BLaER1 treated with 17β-estradiol and CSF1 and Interleukin-3, amounts not matched to agents 10 nM and 100 nM (cell line): ENCODE measurements at regions not wholly inside any gene's neighbourhood (a gene's known extent, or its start where the extent isn't known, plus 50 kb on each side); places are given as distances from the start of the nearest gene placed in this dataset.
A peak's percentile ranks its signal among the peaks of the same experiment; 100 is the strongest.

Experiments
- H3K27ac ChIP-seq, 11 experiments: shearing (Covaris generic); formaldehyde crosslinking; 2 replicates each; pipeline ENCODE4 v1.8.1; 2022
- H3K27me3 ChIP-seq, 11 experiments: shearing (Covaris generic); formaldehyde crosslinking; 2 replicates each; pipeline ENCODE4 v1.8.1; 2022
- H3K36me3 ChIP-seq, 11 experiments: shearing (Covaris generic); formaldehyde crosslinking; 2 replicates each; pipeline ENCODE4 v1.8.1; 2022
- H3K4me1 ChIP-seq, 10 experiments: shearing (Covaris generic); formaldehyde crosslinking; 2 replicates each; pipeline ENCODE4 v1.8.1; 2022
- H3K4me2 ChIP-seq, 11 experiments: shearing (Covaris generic); formaldehyde crosslinking; 2 replicates each; pipeline ENCODE4 v1.8.1; 2022
- H3K4me3 ChIP-seq, 10 experiments: shearing (Covaris generic); formaldehyde crosslinking; 2 replicates each; pipeline ENCODE4 v1.8.1; 2022
- H3K9ac ChIP-seq, 11 experiments: shearing (Covaris generic); formaldehyde crosslinking; 2 replicates each; pipeline ENCODE4 v1.8.1; 2022
- H3K9me3 ChIP-seq, 11 experiments: shearing (Covaris generic); formaldehyde crosslinking; replicated peaks in 1 of 11; 2 replicates each; pipeline ENCODE4 v1.8.1; 2022
- H4K20me1 ChIP-seq, 11 experiments: shearing (Covaris generic); formaldehyde crosslinking; 2 replicates each; pipeline ENCODE4 v1.8.1; 2022
- Cebpa-rat ChIP-seq, 11 experiments: shearing (Covaris generic); IDR thresholded peaks; 2 replicates each; pipeline ENCODE4 v1.8.1; 2022

DNA sequence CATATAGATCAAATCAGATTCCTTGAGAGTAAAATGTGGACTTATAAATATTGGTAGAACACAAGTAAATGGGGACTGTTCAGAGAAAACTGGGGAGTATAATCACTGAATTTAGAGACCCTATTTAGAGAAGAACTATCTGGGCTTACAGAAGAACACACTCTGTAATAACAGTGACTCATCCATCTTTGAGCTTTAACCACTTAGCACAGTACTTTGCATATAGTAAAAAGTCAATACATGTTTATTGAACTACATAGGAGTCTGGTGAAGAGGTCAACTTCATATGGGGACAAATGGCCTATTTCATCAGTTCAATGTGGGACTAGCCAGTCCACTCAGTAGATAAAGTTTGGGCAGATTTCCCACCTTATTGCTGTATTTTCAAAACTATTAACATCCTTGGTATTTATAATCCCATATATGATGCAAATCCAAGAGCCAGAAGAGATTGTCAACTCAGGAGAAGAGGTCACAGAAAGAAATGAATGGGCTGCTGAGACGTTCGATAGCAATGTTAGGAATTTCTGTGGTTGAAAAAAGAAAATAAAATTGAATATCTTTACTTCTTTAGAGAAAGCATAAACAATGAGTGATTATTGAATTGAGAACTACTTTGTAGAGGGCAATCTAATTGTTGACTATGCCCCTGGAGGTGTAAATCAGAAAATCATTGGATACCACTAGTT, 119.3 kb upstream of the CACNA2D1 start:
- Histone ChIP-seq H3K27me3 (no peaks in the 10 kb centered on the region), H4K20me1 (no peaks in the 10 kb centered on the region), H3K9ac (no peak overlapping the region), H3K4me3 (no peak overlapping the region), H3K9me3 (no peaks in the 10 kb centered on the region), H3K4me2 (no peak overlapping the region), H3K36me3 (no peaks in the 10 kb centered on the region), H3K27ac (no peak overlapping the region), H3K4me1 (no peaks in the 10 kb centered on the region)
- no peak for TF ChIP-seq Cebpa-rat (IDR thresholded peaks at IDR 0.05)

DNA sequence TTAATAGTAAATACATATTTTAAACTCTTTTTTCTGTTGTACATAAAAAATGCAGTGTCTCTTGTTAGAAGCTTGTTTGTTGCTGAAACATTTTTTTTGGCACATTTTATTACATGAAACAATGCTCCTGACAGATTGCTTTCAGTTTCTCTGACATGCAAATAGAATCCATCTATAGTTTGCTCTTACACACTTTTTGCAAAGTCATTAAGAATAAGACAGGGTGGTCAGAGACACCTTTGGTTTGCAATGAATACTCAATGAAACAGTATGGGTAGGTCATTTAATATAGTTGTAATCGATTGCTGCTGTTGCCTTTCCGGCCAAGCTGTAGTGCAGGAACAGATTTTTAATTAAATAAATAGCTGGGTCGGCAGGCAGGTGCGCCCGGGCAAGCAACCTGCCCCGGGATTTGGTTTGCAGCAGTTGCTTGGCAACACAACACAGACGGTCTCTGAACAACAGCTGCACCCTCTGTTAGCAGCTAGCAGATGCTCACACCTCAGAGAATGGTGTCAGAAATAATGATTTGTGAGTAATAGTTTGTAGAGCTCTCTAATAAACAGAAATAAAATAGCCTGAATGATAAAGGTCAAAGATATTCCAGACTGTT, 115.7 kb upstream of the CACNA2D1 start:
- no peak overlapping the region for H3K27ac ChIP-seq
- no peaks in the 10 kb centered on the region for H3K4me1 ChIP-seq
- H3K4me3 ChIP-seq, result no peak overlapping the region
- no peak overlapping the region for H3K4me2 ChIP-seq
- no peaks in the 10 kb centered on the region for H3K36me3 ChIP-seq
- no peak for TF ChIP-seq Cebpa-rat (IDR thresholded peaks at IDR 0.05)
- H4K20me1 ChIP-seq, result no peaks in the 10 kb centered on the region
- peaks cover 0 to 11% (median 5%) of the 10 kb centered on the region in 11 experiments; a peak in 8 of 22 replicates for H3K9me3 ChIP-seq
- no peak overlapping the region for H3K9ac ChIP-seq
- H3K27me3 ChIP-seq, result no peaks in the 10 kb centered on the region

DNA sequence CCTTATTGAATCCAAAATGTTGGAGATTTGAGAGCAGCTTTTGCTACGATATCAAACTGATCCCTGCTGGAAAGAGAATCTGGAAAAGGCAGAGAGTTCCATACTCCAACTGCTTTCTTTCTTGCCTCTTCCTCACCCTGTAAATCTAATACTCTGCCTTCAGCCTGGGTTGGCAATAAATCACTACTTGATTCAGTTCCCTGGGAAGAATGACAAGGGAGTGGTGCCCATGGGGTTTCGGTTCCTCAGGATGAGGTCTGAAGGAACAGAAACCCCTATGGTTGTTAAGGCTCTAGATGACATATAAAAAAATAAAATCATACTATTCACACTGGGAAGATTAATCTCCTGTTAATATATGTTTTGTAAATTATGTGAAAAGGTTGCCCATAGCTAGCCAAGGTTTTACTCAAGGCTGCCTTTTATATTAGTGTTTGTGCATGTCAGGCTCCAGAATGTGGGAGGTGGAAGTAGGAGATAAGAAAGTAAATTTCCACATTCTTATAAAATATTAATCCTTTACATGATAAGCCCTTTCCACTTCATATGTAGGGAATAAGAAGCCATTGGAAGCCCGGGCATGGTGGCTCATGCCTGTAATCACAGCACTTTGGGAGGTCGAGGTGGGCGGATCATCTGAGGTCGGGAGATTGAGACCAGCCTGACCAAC, 106.2 kb upstream of the CACNA2D1 start:
- Histone ChIP-seq H3K9ac (no peak overlapping the region), H3K9me3 (peaks cover 0 to 11% (median 5%) of the 10 kb centered on the region in 11 experiments; a peak in 7 of 22 replicates), H4K20me1 (no peaks in the 10 kb centered on the region), H3K4me3 (no peak overlapping the region), H3K27me3 (no peaks in the 10 kb centered on the region), H3K27ac (no peak overlapping the region), H3K4me2 (no peak overlapping the region), H3K4me1 (no peaks in the 10 kb centered on the region), H3K36me3 (no peaks in the 10 kb centered on the region)
- TF ChIP-seq Cebpa-rat (IDR thresholded peaks at IDR 0.05), result no peak

DNA sequence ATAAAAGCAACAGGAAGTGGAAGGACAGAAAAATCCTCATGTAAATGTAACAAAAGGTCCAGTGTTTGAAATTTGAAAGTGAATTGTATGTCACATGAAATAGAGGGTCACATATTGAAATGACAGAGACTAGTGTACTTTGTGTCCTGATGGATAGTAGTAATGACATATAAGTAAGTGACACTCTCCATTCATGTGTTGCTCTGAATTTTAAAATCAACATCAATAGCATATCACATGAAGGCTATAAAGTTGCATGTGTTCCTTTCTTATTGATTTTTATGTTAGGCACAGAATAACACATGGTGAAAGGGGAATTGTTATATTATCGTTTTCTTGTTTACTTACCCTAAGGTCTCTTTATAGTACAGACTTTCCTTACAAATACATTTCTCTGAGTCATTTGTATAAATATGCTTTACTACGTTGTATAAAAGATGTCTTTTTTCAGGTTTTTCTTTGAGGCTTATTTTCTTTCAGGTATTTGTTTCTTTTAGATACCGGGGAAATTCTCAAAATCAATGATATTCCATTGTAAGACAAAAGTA, 104.6 kb upstream of the CACNA2D1 start:
- Histone ChIP-seq H3K36me3 (no peaks in the 10 kb centered on the region), H3K4me3 (no peak overlapping the region), H3K4me1 (no peaks in the 10 kb centered on the region), H3K4me2 (no peak overlapping the region), H3K9me3 (0 out of 22 replicates have a peak, but pooled peaks cover 0 to 5% (median 0%) of the 10 kb centered on the region in 11 experiments), H3K27ac (no peak overlapping the region), H4K20me1 (no peaks in the 10 kb centered on the region), H3K9ac (no peak overlapping the region), H3K27me3 (no peaks in the 10 kb centered on the region)
- no peak for TF ChIP-seq Cebpa-rat (IDR thresholded peaks at IDR 0.05)

DNA sequence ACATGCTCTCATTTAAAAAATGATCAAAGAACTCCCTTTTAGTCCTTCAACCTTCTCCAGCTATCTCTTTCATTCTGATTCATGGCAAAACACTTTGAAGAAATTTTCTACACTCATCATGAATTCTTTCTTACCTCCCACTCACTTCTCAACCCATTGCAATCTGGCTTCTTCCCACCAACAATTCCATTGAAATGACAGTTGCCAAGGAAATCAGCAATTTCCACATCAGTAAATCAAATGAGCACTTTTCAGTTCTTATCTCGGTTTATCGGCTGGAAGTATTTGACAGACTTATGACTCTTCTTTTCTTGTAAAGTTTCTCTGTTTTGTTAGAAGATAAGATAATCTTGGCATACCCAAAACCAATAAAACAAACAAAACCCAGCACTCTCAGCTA, 99.1 kb upstream of the CACNA2D1 start:
- Histone ChIP-seq H4K20me1 (no peaks in the 10 kb centered on the region), H3K36me3 (no peaks in the 10 kb centered on the region), H3K4me2 (no peak overlapping the region), H3K27ac (no peak overlapping the region), H3K4me1 (no peaks in the 10 kb centered on the region), H3K9ac (no peak overlapping the region), H3K9me3 (no peaks in the 10 kb centered on the region), H3K4me3 (no peak overlapping the region), H3K27me3 (no peaks in the 10 kb centered on the region)
- no peak for TF ChIP-seq Cebpa-rat (IDR thresholded peaks at IDR 0.05)

DNA sequence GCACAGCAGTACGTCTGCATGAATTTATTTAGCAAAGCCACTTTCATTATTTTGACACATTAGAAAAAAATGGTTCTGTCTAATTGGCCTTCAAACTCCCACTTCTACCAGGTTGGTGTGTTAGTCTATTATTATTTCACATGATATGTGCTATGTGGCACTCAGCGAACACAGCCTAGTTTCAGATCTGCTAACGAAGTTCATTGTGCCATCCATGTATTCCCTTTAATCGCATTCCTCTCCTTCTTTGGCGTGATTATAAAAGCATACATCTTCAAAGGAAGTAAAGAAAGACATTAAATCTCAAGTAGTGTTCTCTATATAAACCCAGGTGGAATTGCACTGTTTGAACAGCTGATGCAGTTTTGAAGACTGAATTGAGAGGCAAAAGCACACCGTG, 96.4 kb upstream of the CACNA2D1 start:
- H3K27me3 ChIP-seq, result no peaks in the 10 kb centered on the region
- no peak overlapping the region for H3K27ac ChIP-seq
- TF ChIP-seq Cebpa-rat (IDR thresholded peaks at IDR 0.05), result no peak
- H3K9me3 ChIP-seq, result no peaks in the 10 kb centered on the region
- H3K9ac ChIP-seq, result no peak overlapping the region
- no peak overlapping the region for H3K4me2 ChIP-seq
- H4K20me1 ChIP-seq, result no peaks in the 10 kb centered on the region
- H3K4me3 ChIP-seq, result no peak overlapping the region
- H3K4me1 ChIP-seq, result no peaks in the 10 kb centered on the region
- no peaks in the 10 kb centered on the region for H3K36me3 ChIP-seq

DNA sequence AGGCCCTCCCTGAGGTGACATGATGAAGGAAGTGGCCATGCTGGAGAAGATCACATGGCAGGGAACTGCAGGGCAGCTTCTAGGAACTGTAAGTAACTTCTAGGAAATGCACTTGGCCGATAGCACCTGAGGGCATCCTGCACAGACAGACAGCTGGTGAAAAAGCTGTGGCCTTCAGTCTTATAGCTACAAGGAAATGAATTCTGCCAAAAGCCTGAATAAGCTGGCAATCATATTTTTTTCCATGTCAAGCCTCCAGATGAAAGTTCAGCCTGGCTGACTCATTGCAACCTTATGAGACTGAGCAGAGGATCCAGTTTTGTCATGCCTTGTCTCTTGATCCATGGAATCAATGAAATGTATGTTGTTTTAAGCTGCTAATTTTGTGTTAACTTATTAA, 91.1 kb upstream of the CACNA2D1 start:
- no peak overlapping the region for H3K4me2 ChIP-seq
- no peak overlapping the region for H3K27ac ChIP-seq
- no peak overlapping the region for H3K9ac ChIP-seq
- H4K20me1 ChIP-seq, result no peaks in the 10 kb centered on the region
- H3K36me3 ChIP-seq, result no peaks in the 10 kb centered on the region
- H3K9me3 ChIP-seq, result no peaks in the 10 kb centered on the region
- no peak for TF ChIP-seq Cebpa-rat (IDR thresholded peaks at IDR 0.05)
- no peaks in the 10 kb centered on the region for H3K4me1 ChIP-seq
- H3K27me3 ChIP-seq, result no peaks in the 10 kb centered on the region
- no peak overlapping the region for H3K4me3 ChIP-seq

DNA sequence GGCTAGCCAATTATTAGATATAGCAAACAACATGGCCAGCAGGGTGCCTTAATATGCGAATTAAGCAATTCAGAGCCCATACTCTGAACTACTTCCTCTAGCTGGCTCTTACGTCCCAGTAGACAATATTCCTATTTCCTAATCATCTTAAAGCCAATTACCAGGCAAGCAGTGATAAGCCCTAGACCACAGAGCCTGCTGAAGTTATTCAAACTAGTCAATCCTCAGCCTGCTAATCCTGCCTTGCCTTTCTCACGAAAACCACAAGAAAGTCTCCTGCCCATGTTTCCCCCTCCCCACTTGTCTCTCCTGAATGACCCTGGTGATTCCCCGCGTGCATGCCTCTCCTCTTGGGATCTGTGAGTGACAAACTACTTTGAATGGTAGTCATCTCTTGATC, 86.8 kb upstream of the CACNA2D1 start:
- Histone ChIP-seq H3K27me3 (no peaks in the 10 kb centered on the region), H3K4me1 (peaks cover 4 to 14% (median 8%) of the 10 kb centered on the region in 10 experiments; a peak in 16 of 20 replicates), H3K4me3 (no peak overlapping the region), H3K36me3 (no peaks in the 10 kb centered on the region), H4K20me1 (no peaks in the 10 kb centered on the region), H3K9ac (no peak overlapping the region), H3K4me2 (no peak overlapping the region), H3K9me3 (no peaks in the 10 kb centered on the region), H3K27ac (no peak overlapping the region)
- TF ChIP-seq Cebpa-rat (IDR thresholded peaks at IDR 0.05), result no peak

DNA sequence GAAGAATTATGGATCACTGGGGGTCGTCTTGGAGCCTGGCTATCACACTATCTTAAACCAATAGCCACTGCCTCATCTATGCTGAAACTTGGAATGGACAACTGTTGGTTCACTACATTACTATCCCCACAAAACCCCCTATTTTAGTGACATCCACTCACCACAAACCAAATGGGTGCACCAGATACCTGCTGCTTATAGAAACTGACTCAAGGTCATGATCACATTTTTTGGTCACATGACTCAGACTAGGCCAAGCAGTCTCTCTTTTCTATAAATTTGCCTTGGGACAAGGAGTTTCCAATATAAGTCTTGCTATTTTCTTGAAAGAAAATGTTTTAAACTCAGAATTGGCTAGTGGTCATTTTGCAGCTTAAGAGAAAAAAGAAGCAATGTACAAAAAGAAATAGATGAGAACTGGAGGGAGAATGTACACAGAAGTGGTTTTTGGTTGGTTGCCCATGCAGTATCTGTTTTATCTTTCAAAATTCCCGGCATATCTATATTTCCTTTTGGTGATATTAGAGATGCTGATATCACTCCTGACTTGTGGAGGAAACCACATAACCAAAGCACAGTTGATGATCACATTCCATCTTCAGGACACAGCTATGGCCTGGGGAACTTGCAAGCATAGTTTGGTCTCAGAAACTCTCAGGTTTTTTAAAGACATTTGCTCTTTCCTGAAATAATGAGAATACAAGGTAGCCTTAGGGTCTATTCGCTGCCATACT, 85.2 kb upstream of the CACNA2D1 start:
- Histone ChIP-seq H3K9me3 (no peaks in the 10 kb centered on the region), H3K27me3 (no peaks in the 10 kb centered on the region), H4K20me1 (no peaks in the 10 kb centered on the region), H3K4me1 (peaks cover 4 to 14% (median 8%) of the 10 kb centered on the region in 10 experiments; a peak in 16 of 20 replicates), H3K4me3 (no peak overlapping the region), H3K27ac (no peak overlapping the region), H3K4me2 (peak overlapping the region in 10 of 11 experiments; percentile 4 to 39 (median 19); a peak in 12 of 22 replicates), H3K9ac (no peak overlapping the region), H3K36me3 (no peaks in the 10 kb centered on the region)
- TF ChIP-seq Cebpa-rat (IDR thresholded peaks at IDR 0.05), result no peak
